IPS-18c (cell line): ENCODE measurements at regions not wholly inside any gene's neighbourhood (a gene's known extent, or its start where the extent isn't known, plus 50 kb on each side); places are given as distances from the start of the nearest gene placed in this dataset.

Experiments
- H3K4me3 ChIP-seq: 2 replicates; pipeline ENCODE4 v1.7.0; 2013; ENCODE audit warnings: low read depth, mild to moderate bottlenecking, low read length, moderate library complexity; ENCODE audit not compliant: insufficient read depth
- H3K9me3 ChIP-seq: one replicate; pipeline ENCODE4 v1.6.1; 2013; ENCODE audit warnings: mild to moderate bottlenecking, low read length, moderate library complexity; ENCODE audit not compliant: control insufficient read depth, insufficient read depth

DNA sequence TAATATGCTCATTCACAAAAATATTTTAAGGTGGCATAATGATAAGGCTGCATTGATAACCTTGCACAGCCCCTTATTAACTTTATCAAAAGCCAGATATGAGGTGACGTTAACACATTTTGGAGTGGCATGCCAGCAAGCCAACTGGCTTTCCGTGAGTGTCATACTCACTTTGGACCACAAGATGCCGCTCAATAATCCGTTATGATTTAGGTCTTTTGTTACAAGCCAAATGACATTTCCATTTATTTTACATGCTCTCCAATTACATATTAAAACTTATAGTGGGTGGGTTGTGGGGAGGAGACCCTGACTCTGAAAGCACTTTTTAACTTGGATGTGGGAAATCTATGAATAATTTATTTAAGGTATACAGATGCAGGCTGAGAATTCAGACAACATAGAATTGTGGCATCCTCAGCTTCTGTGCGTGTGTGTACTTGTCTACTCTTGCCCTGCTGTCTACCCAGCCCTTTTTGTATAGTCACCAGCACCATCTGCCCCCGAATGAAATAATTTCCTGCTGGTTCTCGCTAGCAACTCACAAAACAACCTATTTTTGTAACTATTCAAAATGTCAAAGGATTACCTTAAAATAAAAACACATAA lies 305.1 kb downstream of the PSAT1 start:
- Histone ChIP-seq H3K4me3 (no peak overlapping the region), H3K9me3 (no peaks in the 10 kb centered on the region)

DNA sequence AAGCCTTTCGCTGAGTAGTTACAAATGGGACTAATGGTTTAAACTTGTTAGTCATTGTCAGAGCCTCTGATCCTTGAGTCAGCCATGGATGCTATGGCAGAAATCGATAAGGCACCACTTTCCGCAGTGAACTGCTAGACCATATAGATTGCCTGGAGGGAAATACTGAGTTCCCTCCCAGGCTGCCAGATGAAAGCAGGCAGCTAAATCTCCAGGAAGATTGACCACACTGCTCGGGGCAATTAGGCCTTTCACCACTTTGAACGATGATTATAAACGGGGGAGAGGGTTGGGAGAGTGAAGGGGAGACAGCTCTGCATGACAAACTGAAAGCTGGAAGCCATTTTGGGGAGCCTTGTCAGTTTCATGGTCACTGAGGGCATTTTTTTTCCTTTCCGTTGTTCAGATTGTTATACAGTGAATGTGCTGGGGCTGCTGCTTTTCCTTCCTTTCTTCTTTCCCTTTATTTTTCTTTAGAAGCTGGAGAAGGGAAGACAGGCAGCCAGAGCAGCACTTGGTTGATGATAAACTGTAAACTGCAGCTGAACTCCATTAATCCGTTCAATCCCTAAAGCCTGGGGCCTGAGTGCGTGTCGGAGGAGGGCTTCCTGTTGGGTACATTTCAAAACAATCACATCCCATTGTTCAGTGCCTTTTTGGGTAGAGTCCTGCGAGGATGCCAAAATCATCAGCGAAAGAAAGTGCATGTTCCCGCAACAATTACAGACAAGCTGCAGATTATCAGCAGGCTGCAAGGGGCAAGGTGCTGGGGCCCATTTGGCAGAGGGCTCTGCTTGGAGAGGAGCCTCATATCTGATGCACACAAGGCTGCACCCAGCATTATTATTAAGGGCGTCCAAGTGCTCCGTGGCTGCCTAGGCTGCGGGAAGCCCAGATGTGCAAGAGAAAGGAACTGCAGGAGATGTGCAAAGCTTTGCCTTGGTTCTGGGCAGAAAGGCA lies 308.4 kb downstream of the PSAT1 start:
- Histone ChIP-seq H3K4me3 (no peak overlapping the region), H3K9me3 (no peaks in the 10 kb centered on the region)

DNA sequence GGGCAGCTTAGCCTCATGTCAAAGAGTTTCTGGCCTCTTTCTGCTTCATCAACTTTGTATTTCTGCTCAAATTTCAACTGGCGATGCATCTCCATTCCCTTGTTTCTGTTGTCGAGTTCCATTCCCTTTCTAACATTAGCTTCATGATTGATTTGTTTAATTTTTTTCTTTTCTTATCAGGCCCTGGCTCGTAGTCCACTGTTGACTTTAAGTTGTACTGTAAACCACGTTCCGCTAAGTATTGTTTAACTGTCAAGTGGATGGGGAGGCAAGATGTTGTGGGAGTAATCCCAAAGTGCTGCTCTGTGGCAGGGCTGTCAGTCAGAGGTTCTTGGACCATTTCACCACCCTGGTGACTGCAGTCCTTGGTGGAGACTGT lies 309.1 kb downstream of the PSAT1 start:
- Histone ChIP-seq H3K9me3 (no peaks in the 10 kb centered on the region), H3K4me3 (no peak overlapping the region)

DNA sequence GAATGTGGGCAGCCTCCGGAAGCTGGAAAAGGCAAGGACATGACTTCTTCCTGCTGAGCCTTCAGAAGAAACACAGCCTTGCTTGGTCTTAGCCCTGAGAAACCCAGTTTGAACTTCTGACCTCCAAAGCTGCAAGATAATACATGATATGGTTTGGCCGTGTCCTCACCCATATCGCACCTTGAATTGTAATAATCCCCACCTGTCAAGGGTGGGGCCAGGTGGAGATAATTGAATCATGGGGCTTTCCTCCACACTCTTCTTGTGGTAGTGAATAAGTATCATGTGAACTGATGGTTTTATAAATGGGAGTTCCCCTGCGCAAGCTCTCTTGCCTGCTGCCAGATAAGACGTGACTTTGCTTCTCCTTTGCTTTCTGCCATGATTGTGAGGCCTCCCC lies 310.9 kb downstream of the PSAT1 start:
- H3K4me3 ChIP-seq = no peak overlapping the region

DNA sequence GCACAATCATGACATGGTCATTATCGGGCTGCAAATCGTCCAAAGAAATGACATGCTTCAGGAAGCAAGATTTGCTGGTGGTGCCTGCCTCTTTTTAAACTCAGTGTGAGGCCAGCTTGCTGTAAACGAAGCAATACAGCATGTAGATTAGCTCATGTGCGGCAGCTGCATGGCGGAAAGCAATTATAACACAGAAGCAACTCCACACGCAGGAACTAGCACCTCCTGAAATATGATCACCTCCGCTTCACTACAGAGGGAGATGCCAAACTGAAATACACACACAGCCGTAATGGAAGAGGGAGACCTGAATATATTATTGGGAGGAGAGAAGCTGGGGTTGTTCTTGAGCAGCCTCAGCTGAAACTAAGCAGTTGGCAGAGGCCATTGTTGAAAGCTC lies 312.5 kb downstream of the PSAT1 start:
- H3K4me3 ChIP-seq = no peak overlapping the region
- no peaks in the 10 kb centered on the region for H3K9me3 ChIP-seq

More for the DNA sequence above, 310.9 kb downstream of the PSAT1 start:
- no peaks in the 10 kb centered on the region for H3K9me3 ChIP-seq

DNA sequence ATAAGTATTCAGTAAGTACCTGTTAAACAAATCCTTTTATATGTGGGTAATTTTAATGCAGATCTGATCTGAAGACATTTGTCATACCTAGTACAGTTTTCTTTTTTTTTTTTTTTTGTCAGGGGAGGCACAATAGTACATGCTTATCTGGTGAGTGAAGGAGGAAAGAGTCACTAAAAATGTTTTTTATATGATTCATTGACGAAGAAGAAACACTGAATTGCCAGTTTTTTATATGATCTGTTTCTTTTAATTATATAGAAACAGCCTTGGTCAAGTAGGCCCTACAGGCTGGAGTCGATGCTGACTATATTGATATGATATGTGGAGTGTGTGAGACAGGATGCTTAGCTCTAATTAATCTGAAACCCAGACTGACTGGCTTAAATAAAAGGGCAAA lies 315.2 kb downstream of the PSAT1 start:
- Histone ChIP-seq H3K9me3 (no peaks in the 10 kb centered on the region), H3K4me3 (no peak overlapping the region)

DNA sequence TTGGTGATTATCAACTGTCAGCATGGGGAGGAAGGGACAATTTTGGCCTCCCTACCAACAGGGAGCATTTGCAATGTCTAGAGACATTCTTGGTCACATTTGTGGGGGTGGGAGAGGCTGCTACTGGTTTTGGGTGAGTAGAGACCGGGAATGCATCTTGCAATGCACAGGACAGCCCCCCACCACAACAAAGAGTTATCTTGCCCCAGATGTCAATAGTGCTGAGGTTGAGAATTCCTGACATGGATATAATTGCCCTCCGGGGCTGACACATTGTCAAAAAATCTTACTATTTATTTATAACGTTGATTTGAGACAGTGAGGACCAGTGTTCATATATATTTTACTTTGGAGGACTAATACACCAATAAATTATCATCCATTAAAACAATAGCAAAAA lies 316.1 kb downstream of the PSAT1 start:
- Histone ChIP-seq H3K4me3 (no peak overlapping the region), H3K9me3 (no peaks in the 10 kb centered on the region)

DNA sequence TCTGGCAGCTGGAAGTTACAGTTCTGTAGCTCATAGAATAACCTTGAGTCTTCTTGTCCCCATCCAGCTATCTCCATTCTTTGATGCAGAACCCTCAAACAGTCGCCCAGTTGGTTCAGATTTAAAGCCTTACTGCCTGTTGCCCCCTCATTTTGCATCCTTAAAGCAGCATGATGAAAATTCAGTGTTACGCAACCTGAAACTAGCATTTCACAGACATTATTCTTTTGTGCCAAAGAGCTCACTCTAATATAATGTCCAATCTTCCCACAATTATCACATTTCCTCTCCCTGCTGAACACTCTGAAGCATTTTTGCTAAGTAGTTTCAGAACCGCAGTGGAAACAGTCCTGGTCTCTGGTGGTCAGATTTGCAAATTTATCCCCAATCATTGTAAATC lies 318.0 kb downstream of the PSAT1 start:
- no peak overlapping the region for H3K4me3 ChIP-seq

DNA sequence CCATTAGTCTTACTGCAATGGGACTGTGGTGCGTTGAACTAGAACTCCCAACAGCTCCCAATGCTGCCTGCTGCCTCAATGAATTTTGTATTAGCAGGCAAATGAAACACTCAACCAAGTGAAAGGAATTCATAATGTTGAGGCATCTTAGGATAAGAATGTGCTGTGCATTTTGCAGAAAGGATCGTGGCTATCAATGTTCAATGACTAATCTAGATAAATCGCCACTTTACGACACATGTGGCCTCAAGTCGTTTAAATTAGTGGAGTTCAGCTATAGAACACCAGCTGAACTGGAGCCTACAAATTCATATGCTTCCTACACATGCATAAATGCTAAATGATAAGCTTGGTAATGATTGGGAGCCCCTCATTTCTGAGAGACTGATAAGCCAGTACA lies 318.4 kb downstream of the PSAT1 start:
- no peak overlapping the region for H3K4me3 ChIP-seq
- no peaks in the 10 kb centered on the region for H3K9me3 ChIP-seq

More for the DNA sequence above, 318.0 kb downstream of the PSAT1 start:
- no peaks in the 10 kb centered on the region for H3K9me3 ChIP-seq

DNA sequence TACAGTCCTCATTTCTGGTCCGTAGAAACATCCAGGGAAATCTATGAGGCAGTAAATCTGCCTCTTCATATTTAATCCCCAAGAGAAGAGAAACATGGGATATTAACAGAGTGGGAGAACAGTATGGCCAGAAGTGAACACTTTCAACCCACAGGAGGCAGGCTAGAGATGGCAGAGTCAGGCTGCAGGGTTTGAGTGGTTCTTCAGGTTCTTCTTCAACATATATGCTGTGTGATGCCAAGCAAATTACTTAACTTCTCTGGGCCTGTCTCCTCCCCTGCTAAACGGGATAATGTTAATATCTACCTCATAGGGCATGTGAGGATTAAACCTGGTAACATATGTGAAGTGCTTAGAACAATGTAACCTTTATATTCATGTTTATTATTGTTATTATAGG lies 321.8 kb downstream of the PSAT1 start:
- H3K9me3 ChIP-seq = no peaks in the 10 kb centered on the region

DNA sequence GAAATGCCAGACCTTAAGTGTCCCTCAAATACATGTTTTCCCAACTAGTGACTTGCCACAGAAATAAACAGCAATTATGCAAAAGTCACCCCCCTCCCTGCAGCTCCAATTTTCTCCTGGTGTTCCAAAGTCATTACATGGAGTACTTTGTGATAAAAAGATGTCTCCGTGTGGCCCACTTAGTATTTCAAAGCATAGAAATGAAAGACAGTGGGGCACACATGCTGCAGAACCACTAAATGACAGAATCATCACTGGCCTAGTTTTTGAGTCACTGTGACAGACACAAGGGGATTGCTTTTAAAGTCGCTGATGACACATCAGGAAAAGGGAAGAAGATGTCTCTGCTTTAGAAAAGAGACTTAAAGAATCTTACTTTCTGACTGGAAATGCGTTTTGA lies 323.4 kb downstream of the PSAT1 start:
- Histone ChIP-seq H3K4me3 (no peak overlapping the region), H3K9me3 (no peaks in the 10 kb centered on the region)

More for the DNA sequence above, 321.8 kb downstream of the PSAT1 start:
- H3K4me3 ChIP-seq = no peak overlapping the region

DNA sequence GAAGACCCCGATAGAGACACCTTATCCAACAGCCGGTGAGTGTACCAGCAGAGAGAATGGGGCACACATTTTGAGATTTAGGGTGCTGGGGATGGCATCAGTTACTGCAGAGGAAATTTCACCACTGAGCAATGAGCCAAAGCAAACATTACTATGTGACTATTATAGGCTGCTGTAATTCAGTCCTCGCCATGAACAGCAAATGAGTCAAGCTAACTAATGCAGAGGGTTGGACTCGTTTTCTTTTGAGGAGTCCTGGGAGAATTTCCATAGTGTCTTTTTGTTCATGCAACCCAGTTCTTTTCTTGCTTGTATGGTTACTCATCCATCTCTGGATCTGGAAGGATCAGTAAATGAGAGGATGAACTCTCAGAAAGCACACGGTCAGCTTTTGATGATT lies 323.8 kb downstream of the PSAT1 start:
- Histone ChIP-seq H3K9me3 (no peaks in the 10 kb centered on the region), H3K4me3 (no peak overlapping the region)

DNA sequence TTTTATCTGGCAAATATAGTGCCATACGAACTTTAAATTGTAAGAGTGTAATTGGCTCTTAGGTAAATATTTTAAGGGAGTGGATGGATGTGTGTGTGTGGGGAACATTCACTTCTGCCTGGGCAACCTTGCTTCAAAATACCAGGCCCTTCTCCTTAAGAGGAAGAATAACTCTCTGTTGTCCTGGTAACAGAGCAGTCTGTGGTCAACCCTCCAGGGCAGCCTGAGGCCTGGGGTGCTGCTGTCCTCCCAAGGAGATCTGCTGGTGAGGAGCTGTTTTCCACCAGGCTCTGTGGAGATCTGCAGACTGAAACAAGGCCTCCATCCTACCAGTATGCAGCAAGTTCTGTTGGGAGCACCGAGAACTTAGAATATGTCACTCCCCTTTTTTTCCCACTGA lies 325.2 kb downstream of the PSAT1 start:
- Histone ChIP-seq H3K4me3 (no peak overlapping the region), H3K9me3 (no peaks in the 10 kb centered on the region)

DNA sequence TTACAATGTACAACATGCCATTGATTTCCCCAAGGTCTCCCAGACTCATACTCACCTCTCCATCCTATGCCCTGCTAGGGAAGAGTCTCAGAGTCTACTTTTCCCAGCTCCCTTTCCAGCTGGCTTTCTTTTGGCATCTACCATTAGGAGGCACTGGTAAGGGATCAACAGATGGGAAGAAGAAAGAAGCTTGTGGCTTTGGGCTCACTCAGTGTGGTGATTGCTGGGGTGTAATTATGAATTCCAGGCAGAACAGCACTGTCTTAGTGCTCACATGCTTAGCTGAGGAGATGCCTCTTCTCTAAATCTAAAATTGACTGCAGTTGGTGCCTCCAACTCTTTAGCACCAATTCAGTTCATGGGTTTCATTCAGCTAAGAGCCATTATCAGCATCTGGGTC lies 330.0 kb downstream of the PSAT1 start:
- Histone ChIP-seq H3K4me3 (no peak overlapping the region), H3K9me3 (no peaks in the 10 kb centered on the region)

DNA sequence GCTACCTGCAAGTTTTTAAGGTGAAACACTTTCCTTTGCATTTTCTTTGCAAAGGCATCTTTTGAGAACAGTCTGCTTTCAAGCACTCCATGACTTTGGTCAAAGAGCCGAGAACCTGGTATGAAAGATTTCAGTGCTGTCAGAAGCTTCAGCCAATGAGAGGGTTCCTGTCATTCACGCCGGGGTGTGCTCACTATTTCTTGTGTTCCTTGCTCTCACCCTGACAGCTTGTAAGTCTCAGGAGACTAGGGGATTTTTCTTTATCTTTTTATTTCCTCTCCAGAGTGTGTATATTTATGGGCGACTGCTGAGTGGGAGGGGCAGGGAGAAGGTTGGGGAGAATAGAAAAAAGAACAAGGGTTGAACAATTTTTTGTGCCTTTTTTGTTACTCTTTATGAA lies 334.0 kb downstream of the PSAT1 start:
- H3K4me3 ChIP-seq = no peak overlapping the region
- H3K9me3 ChIP-seq = no peaks in the 10 kb centered on the region

DNA sequence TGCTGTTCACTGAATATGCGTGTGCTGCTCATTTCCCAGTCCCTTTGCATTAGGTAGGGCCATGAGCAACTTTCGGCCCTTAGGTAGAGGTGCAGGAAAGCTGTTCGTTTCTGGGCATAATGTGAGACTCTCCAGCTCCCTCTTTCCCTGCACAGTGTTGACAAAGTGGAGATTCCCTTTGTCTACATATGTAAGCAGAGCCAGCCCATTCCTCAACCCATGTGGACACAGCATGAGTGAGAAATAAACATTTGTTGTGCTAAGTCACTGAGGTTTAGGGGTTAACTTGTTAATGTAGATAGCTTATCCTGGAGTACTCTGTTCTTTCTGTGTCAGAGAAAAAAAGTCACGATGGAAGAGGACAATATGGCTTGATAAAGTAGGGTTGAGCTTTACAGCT lies 343.8 kb downstream of the PSAT1 start:
- no peaks in the 10 kb centered on the region for H3K9me3 ChIP-seq
- H3K4me3 ChIP-seq = no peak overlapping the region

DNA sequence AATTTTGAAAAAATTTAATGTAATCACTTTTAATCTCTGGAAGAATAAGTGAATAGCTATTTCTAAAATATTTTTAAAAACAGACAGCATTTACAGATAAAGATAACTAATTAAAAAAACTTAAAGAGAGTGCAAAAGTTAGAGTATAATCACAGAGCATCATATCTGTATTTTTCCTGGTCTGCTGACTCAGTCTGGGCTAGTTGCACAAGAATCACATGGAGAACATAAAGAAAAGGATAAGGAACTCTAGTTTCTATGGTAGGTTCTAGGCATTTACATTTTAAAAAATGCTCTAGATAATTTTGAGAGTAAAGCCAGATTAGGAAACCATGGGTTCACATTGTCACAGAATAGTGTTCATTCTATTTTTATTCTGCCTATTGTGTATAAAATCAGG lies 347.4 kb downstream of the PSAT1 start:
- no peak overlapping the region for H3K4me3 ChIP-seq
- no peaks in the 10 kb centered on the region for H3K9me3 ChIP-seq

DNA sequence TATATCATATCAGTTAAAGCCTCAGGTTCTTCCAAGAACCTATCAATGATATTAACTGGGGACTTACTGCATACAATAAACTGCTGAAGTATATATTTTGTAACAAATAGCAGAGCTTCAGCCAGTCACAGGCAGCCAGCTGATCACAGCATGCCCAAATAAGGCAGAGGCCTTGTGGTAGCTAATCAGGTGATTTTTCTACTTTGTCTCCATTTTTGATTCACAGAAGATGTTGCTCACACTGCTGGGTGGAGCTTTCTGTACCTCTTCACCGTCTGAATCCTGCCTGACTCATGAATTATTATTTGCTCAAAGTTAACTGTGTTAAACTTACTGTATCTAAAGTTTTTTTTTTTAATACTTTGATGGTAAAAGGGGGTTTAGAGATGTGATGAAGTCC lies 357.4 kb downstream of the PSAT1 start:
- H3K4me3 ChIP-seq = no peak overlapping the region
- no peaks in the 10 kb centered on the region for H3K9me3 ChIP-seq
